ENCODE measurements at regions not wholly inside any gene's neighbourhood (a gene's known extent, or its start where the extent isn't known, plus 50 kb on each side); places are given as distances from the start of the nearest gene placed in this dataset.

DNA sequence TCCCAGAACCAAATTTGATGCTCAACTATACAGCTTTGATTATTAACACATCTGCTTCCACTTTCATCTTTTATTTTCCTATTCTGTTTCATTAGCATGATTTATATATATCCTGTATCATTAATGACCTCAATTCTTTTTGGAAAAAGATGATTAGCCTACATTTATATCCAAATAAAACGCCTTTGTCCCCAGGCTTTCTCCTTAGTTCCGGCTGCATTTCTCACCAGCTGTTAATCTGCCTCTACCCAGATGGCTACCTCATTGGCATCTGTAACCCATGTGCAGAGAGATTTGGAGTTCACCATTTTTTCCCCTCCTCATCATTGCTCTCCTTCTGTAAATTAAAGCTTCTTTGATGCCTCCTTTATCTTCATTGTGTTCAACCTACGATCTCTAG, 336.8 kb upstream of the RGS6 start:
- Histone ChIP-seq H3K9me3 (ENCODE audit: control insufficient read depth, low read depth, low read length) (no peaks in the 10 kb centered on the region), H3K79me1 (ENCODE audit: insufficient read depth, low read depth, low read length, poor library complexity, severe bottlenecking) (peaks cover 2% of the 10 kb centered on the region), H3K4me2 (ENCODE audit: insufficient read depth, insufficient read length, low read length) (no peak overlapping the region), H3K4me1 (ENCODE audit: insufficient read depth, low read length) (no peaks in the 10 kb centered on the region), H3K27me3 (ENCODE audit: insufficient read depth, low read length) (no peaks in the 10 kb centered on the region), H2AK5ac (ENCODE audit: insufficient read length, low read length) (no peak overlapping the region), H2BK12ac (ENCODE audit: insufficient read length, low read depth, low read length) (no peak overlapping the region), H3K79me2 (ENCODE audit: insufficient read depth, low read length) (peaks cover 2% of the 10 kb centered on the region; the same call in 1 of the 2 replicates), H2BK15ac (ENCODE audit: low read depth, low read length) (no peak overlapping the region), H2BK5ac (ENCODE audit: insufficient read length, low read length) (no peak overlapping the region), H4K91ac (ENCODE audit: insufficient read length, low read depth, low read length) (no peak overlapping the region), H4K20me1 (ENCODE audit: control insufficient read depth, insufficient read depth, insufficient read length) (no peaks in the 10 kb centered on the region), H3K27ac (ENCODE audit: insufficient read length, low read depth, low read length) (no peak overlapping the region), H2AFZ (ENCODE audit: low read length) (no peak overlapping the region), H4K8ac (replicated peaks; ENCODE audit: insufficient read length, low read depth, low read length) (no peak overlapping the region), H3K14ac (ENCODE audit: insufficient read depth, low read length) (no peak overlapping the region), H3K4ac (ENCODE audit: low read depth, low read length) (no peak overlapping the region), H2BK120ac (ENCODE audit: low read depth, low read length, poor library complexity, severe bottlenecking) (no peak overlapping the region), H3K23ac (ENCODE audit: insufficient read length, low read depth, low read length) (no peak overlapping the region), H4K5ac (ENCODE audit: insufficient read length, low read depth, low read length) (no peak overlapping the region), H3K18ac (ENCODE audit: insufficient read length, low read depth, low read length) (no peak overlapping the region), H3K56ac (ENCODE audit: insufficient read length, low read depth, low read length) (no peak overlapping the region), H2BK20ac (ENCODE audit: low read depth, low read length, poor library complexity, severe bottlenecking) (no peak overlapping the region), H3K9ac (ENCODE audit: extremely low read depth, insufficient read length, low read length) (no peak overlapping the region), H3T11ph (ENCODE audit: low read length) (no peak overlapping the region), H3K23me2 (ENCODE audit: insufficient read length, low read depth, low read length, poor library complexity, severe bottlenecking) (no peaks in the 10 kb centered on the region)
- Mint-ChIP-seq H3K4me1 (peaks cover 13% of the 10 kb centered on the region in 2 experiments), H3K36me3 (ENCODE audit: insufficient read depth in 1 of 3, low read depth in 3 of 3) (peaks cover 13 to 20% (median 18%) of the 10 kb centered on the region in 3 experiments), H3K9me3 (peaks cover 8 to 10% of the 10 kb centered on the region in 2 experiments), H3K27me3 (ENCODE audit: low read depth) (no peaks in the 10 kb centered on the region), H3K4me3 (no peak overlapping the region), H3K27ac (no peak overlapping the region)
- TF ChIP-seq, protein P1, sequence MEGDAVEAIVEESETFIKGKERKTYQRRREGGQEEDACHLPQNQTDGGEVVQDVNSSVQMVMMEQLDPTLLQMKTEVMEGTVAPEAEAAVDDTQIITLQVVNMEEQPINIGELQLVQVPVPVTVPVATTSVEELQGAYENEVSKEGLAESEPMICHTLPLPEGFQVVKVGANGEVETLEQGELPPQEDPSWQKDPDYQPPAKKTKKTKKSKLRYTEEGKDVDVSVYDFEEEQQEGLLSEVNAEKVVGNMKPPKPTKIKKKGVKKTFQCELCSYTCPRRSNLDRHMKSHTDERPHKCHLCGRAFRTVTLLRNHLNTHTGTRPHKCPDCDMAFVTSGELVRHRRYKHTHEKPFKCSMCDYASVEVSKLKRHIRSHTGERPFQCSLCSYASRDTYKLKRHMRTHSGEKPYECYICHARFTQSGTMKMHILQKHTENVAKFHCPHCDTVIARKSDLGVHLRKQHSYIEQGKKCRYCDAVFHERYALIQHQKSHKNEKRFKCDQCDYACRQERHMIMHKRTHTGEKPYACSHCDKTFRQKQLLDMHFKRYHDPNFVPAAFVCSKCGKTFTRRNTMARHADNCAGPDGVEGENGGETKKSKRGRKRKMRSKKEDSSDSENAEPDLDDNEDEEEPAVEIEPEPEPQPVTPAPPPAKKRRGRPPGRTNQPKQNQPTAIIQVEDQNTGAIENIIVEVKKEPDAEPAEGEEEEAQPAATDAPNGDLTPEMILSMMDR (conservative IDR thresholded peaks at IDR 0.05), result no peak
- DNase-seq, result no peak
- WGBS (ENCODE audit: extremely low coverage, insufficient read length, low lambda C conversion rate), result no CpG with 5 or more reads among the region's 3 CpGs
